Vagina (tissue), 2 donors: ENCODE measurements at regions not wholly inside any gene's neighbourhood (a gene's known extent, or its start where the extent isn't known, plus 50 kb on each side); places are given as distances from the start of the nearest gene placed in this dataset.

ENCODE experiments used
- DNase-seq, 2 donors: peaks; one replicate each; pipeline ENCODE4 v3.0.0-alpha.2; 2017; ENCODE audit errors: extremely low spot score in 2 of 2
- H3K27ac ChIP-seq: fragments of 200-600 bp; sonication (generic); one replicate; pipeline ENCODE4 v1.5.1; 2019
- H3K27me3 ChIP-seq: fragments of 200-600 bp; sonication (generic); one replicate; pipeline ENCODE4 v1.5.1; 2019
- H3K36me3 ChIP-seq, 2 donors: fragments of 200-600 bp; sonication (generic); one replicate each; pipeline ENCODE4 v1.5.1; 2017 to 2019
- H3K4me1 ChIP-seq: fragments of 200-600 bp; sonication (generic); one replicate; pipeline ENCODE4 v1.5.1; 2019
- H3K4me3 ChIP-seq, 2 donors: fragments of 200-600 bp; sonication (generic); 1 replicate in 1 of 2; 2 replicates in 1 of 2; pipeline ENCODE4 v1.5.1; 2016 to 2019
- H3K9me3 ChIP-seq: fragments of 200-600 bp; sonication (generic); one replicate; pipeline ENCODE4 v1.5.1; 2019
- CTCF ChIP-seq, 3 experiments: fragments of 450-650 bp in 2 of 3; fragments of 200-600 bp in 1 of 3; sonication (generic) in 1 of 3; IDR thresholded peaks; one replicate each; pipeline ENCODE4 v1.5.1; 2017 to 2019; ENCODE audit warnings: antibody characterized with exemption in 3 of 3, mild to moderate bottlenecking in 2 of 3, moderate library complexity in 2 of 3
- POLR2A ChIP-seq, 2 donors: fragments of 450-650 bp; IDR thresholded peaks; one replicate each; pipeline ENCODE4 v1.6.1; 2017; ENCODE audit warnings: antibody characterized with exemption in 2 of 2, mild to moderate bottlenecking in 2 of 2, moderate library complexity in 2 of 2
- POLR2AphosphoS5 ChIP-seq, 2 donors: sonication (generic); formaldehyde crosslinking; IDR thresholded peaks; one replicate each; pipeline ENCODE4 v1.9.0; 2017; ENCODE audit warnings: antibody characterized with exemption in 2 of 2, mild to moderate bottlenecking in 2 of 2, low read depth in 1 of 2; ENCODE audit not compliant: insufficient read depth in 1 of 2
- intact Hi-C: fragments of 100-400 bp; cut with DNase I; formaldehyde crosslinking; loops from one replicate; pipeline ENCODE4 v1.15.1; 2023

- Histone ChIP-seq H3K27ac (no peak overlapping the region), H3K4me3 (no peak overlapping the region), H3K9me3 (no peaks in the 10 kb centered on the region), H3K27me3 (no peaks in the 10 kb centered on the region), H3K36me3 (no peaks in the 10 kb centered on the region), H3K4me1 (no peaks in the 10 kb centered on the region)
- no peak for DNase-seq
- intact Hi-C loops: no loop called here
- TF ChIP-seq POLR2AphosphoS5 (IDR thresholded peaks at IDR 0.05; ENCODE audit: insufficient read depth in 1 of 2, low read depth in 1 of 2) (no peak), POLR2A (IDR thresholded peaks at IDR 0.05) (no peak), CTCF (IDR thresholded peaks at IDR 0.05) (no peak)
Observed at GRCh38 chr9:1340390-1340789, 290.2 kb downstream of the DMRT2 start.

GRCh38 chr9:1353291-1353690 lies 303.1 kb downstream of the DMRT2 start:
- Histone ChIP-seq H3K27ac (no peak overlapping the region), H3K36me3 (no peaks in the 10 kb centered on the region), H3K27me3 (no peaks in the 10 kb centered on the region), H3K4me3 (no peak overlapping the region), H3K9me3 (no peaks in the 10 kb centered on the region), H3K4me1 (no peaks in the 10 kb centered on the region)
- no peak for TF ChIP-seq CTCF (IDR thresholded peaks at IDR 0.05)
- no peak for TF ChIP-seq POLR2A (IDR thresholded peaks at IDR 0.05)
- TF ChIP-seq POLR2AphosphoS5 (IDR thresholded peaks at IDR 0.05; ENCODE audit: insufficient read depth in 1 of 2, low read depth in 1 of 2): no peak
- intact Hi-C loops: no loop called here
- no peak for DNase-seq

- DNase-seq: no peak
- Histone ChIP-seq H3K4me3 (no peak overlapping the region), H3K9me3 (no peaks in the 10 kb centered on the region), H3K36me3 (no peaks in the 10 kb centered on the region), H3K4me1 (no peaks in the 10 kb centered on the region), H3K27me3 (no peaks in the 10 kb centered on the region), H3K27ac (no peak overlapping the region)
- intact Hi-C loops: no loop called here
- no peak for TF ChIP-seq POLR2AphosphoS5 (IDR thresholded peaks at IDR 0.05; ENCODE audit: insufficient read depth in 1 of 2, low read depth in 1 of 2)
- TF ChIP-seq CTCF (IDR thresholded peaks at IDR 0.05): no peak
Observed at GRCh38 chr9:1354086-1354485, 303.9 kb downstream of the DMRT2 start.

GRCh38 chr9:1354606-1355005 lies 304.4 kb downstream of the DMRT2 start:
- no peak overlapping the region for H3K27ac ChIP-seq
- intact Hi-C loops: no loop called here
- no peaks in the 10 kb centered on the region for H3K4me1 ChIP-seq
- no peaks in the 10 kb centered on the region for H3K9me3 ChIP-seq
- DNase-seq: no peak
- no peaks in the 10 kb centered on the region for H3K27me3 ChIP-seq
- H3K36me3 ChIP-seq: no peaks in the 10 kb centered on the region
- TF ChIP-seq POLR2AphosphoS5 (IDR thresholded peaks at IDR 0.05; ENCODE audit: insufficient read depth in 1 of 2, low read depth in 1 of 2): no peak
- H3K4me3 ChIP-seq: no peak overlapping the region

GRCh38 chr9:1355656-1356055 lies 305.5 kb downstream of the DMRT2 start:
- Histone ChIP-seq H3K4me1 (no peaks in the 10 kb centered on the region), H3K27ac (no peak overlapping the region), H3K4me3 (no peak overlapping the region), H3K9me3 (no peaks in the 10 kb centered on the region), H3K27me3 (no peaks in the 10 kb centered on the region), H3K36me3 (no peaks in the 10 kb centered on the region)
- intact Hi-C loops: no loop called here
- DNase-seq: no peak
- TF ChIP-seq POLR2AphosphoS5 (IDR thresholded peaks at IDR 0.05; ENCODE audit: insufficient read depth in 1 of 2, low read depth in 1 of 2) (no peak), POLR2A (IDR thresholded peaks at IDR 0.05) (no peak), CTCF (IDR thresholded peaks at IDR 0.05) (no peak)

- no peak for DNase-seq
- H3K9me3 ChIP-seq: no peaks in the 10 kb centered on the region
- intact Hi-C loops: no loop called here
- H3K4me1 ChIP-seq: no peaks in the 10 kb centered on the region
- TF ChIP-seq CTCF (IDR thresholded peaks at IDR 0.05) (no peak), POLR2AphosphoS5 (IDR thresholded peaks at IDR 0.05; ENCODE audit: insufficient read depth in 1 of 2, low read depth in 1 of 2) (no peak), POLR2A (IDR thresholded peaks at IDR 0.05) (no peak)
- no peak overlapping the region for H3K4me3 ChIP-seq
- H3K27ac ChIP-seq: no peak overlapping the region
- no peaks in the 10 kb centered on the region for H3K27me3 ChIP-seq
- no peaks in the 10 kb centered on the region for H3K36me3 ChIP-seq
Observed at GRCh38 chr9:1362845-1363244, 312.7 kb downstream of the DMRT2 start.
